B cell (primary cell): ENCODE measurements at regions not wholly inside any gene's neighbourhood (a gene's known extent, or its start where the extent isn't known, plus 50 kb on each side); places are given as distances from the start of the nearest gene placed in this dataset.

Experiments used
- ATAC-seq: fragments of 200-7000 bp; cut with Tn5 transposase; one replicate; pipeline ENCODE4 v1.10.0; 2021; ENCODE audit warnings: low read depth, mild to moderate bottlenecking, moderate number of reproducible peaks, moderate library complexity
- CTCF ChIA-PET: fragments of 350-600 bp; sonication (Branson Sonifier 250); formaldehyde crosslinking; loops from one replicate; lab custom pipeline; 2021; ENCODE audit warnings: antibody characterized with exemption, inconsistent platforms; lab: Charles Lee
- POLR2A ChIA-PET: fragments of 350-600 bp; sonication (Branson Sonifier 250); formaldehyde crosslinking; loops from one replicate; lab custom pipeline; 2021; ENCODE audit warnings: antibody characterized with exemption; lab: Charles Lee
- DNase-seq: peaks from one replicate; pipeline ENCODE4 v3.0.0; 2013
- H2AFZ ChIP-seq: 2 replicates; pipeline ENCODE4 v1.6.1; 2012; ENCODE audit warnings: mild to moderate bottlenecking, low read depth, low read length; ENCODE audit not compliant: insufficient read depth, poor library complexity, severe bottlenecking
- H3K27ac ChIP-seq, 2 donors: 1 replicate in 1 of 2; 2 replicates in 1 of 2; pipeline ENCODE4 v1.5.1; 2012 to 2013; ENCODE audit warnings: low read length in 2 of 2, mild to moderate bottlenecking in 2 of 2, moderate library complexity in 1 of 2
- H3K27me3 ChIP-seq, 4 experiments: fragments of 200-600 bp in 1 of 4; sonication (generic) in 1 of 4; replicated peaks in 1 of 4; 1 replicate in 2 of 4; 2 replicates in 2 of 4; pipeline versions ENCODE4 v1.6.1 to v1.7.0; 2013 to 2016; ENCODE audit warnings: low read length in 3 of 4, mild to moderate bottlenecking in 2 of 4, mixed read lengths in 1 of 4, moderate library complexity in 1 of 4; ENCODE audit not compliant: insufficient read depth in 4 of 4, control insufficient read depth in 3 of 4; ENCODE audit errors: control extremely low read depth in 1 of 4
- H3K36me3 ChIP-seq, 2 experiments: replicated peaks in 1 of 2; 1 replicate in 1 of 2; 2 replicates in 1 of 2; pipeline versions ENCODE4 v1.6.1 to v1.7.1; 2013; ENCODE audit warnings: low read length in 1 of 2; ENCODE audit not compliant: insufficient read depth in 2 of 2, control insufficient read depth in 1 of 2; ENCODE audit errors: control extremely low read depth in 1 of 2, extremely low read depth in 1 of 2
- H3K4me1 ChIP-seq, 2 donors: fragments of 200-600 bp in 1 of 2; sonication (generic) in 1 of 2; 1 replicate in 1 of 2; 2 replicates in 1 of 2; pipeline versions ENCODE4 v1.5.1 to v1.6.1; 2013 to 2017; ENCODE audit warnings: low read length in 2 of 2; ENCODE audit not compliant: control insufficient read depth in 2 of 2, insufficient read depth in 2 of 2
- H3K4me2 ChIP-seq: replicated peaks from 2 replicates; pipeline ENCODE3; 2012; ENCODE audit warnings: mild to moderate bottlenecking, low read depth, low read length; ENCODE audit not compliant: poor library complexity, severe bottlenecking
- H3K4me3 ChIP-seq, 5 experiments: fragments of 200-600 bp in 1 of 5; sonication (generic) in 1 of 5; 1 replicate in 3 of 5; 2 replicates in 2 of 5; pipeline versions ENCODE4 v1.5.1 to v1.7.0; 2011 to 2016; ENCODE audit warnings: low read length in 4 of 5, mild to moderate bottlenecking in 4 of 5, low read depth in 2 of 5, control low read depth in 1 of 5, moderate library complexity in 1 of 5; ENCODE audit not compliant: insufficient read depth in 1 of 5; ENCODE audit errors: control extremely low read depth in 1 of 5, extremely low read depth in 1 of 5
- H3K79me2 ChIP-seq: fragments of 200-600 bp; sonication (generic); one replicate; pipeline ENCODE4 v1.6.0; 2016; ENCODE audit warnings: low read length; ENCODE audit not compliant: control insufficient read depth, insufficient read depth
- H3K9ac ChIP-seq: fragments of 200-600 bp; sonication (generic); 2 replicates; pipeline ENCODE4 v1.6.1; 2017; ENCODE audit warnings: mild to moderate bottlenecking, low read length, moderate library complexity
- H3K9me3 ChIP-seq, 3 donors: one replicate each; pipeline versions ENCODE4 v1.6.1 to v1.7.1; 2013; ENCODE audit warnings: low read length in 2 of 3; ENCODE audit not compliant: control insufficient read depth in 2 of 3, insufficient read depth in 1 of 3; ENCODE audit errors: control extremely low read depth in 1 of 3
- H4K20me1 ChIP-seq: 2 replicates; pipeline ENCODE4 v1.6.0; 2012; ENCODE audit warnings: mild to moderate bottlenecking, low read length; ENCODE audit not compliant: insufficient read depth, control insufficient read depth, poor library complexity, severe bottlenecking
- H3K27ac Mint-ChIP-seq: one replicate; pipeline ENCODE4 v1.8.0; 2021; ENCODE audit warnings: mixed read lengths
- H3K27me3 Mint-ChIP-seq: one replicate; pipeline ENCODE4 v1.8.0; 2021; ENCODE audit warnings: mixed read lengths
- H3K4me1 Mint-ChIP-seq: one replicate; pipeline ENCODE4 v1.8.0; 2021; ENCODE audit warnings: mixed read lengths
- H3K4me3 Mint-ChIP-seq: one replicate; pipeline ENCODE4 v1.8.0; 2021; ENCODE audit warnings: mixed read lengths
- H3K9me3 Mint-ChIP-seq: one replicate; pipeline ENCODE4 v1.8.0; 2022; ENCODE audit warnings: mixed read lengths; ENCODE audit not compliant: insufficient read depth
- CTCF ChIP-seq: fragments of 200-600 bp; IDR thresholded peaks from one replicate; pipeline ENCODE4 v1.8.0; 2022; ENCODE audit warnings: antibody characterized with exemption, mild to moderate bottlenecking
- EZH2 ChIP-seq: IDR thresholded peaks from 2 replicates; pipeline ENCODE4 v1.6.1; 2012; ENCODE audit warnings: borderline replicate concordance, low read depth, mild to moderate bottlenecking, moderate library complexity, low read length; ENCODE audit not compliant: insufficient read depth, poor library complexity, severe bottlenecking
- WGBS: methylation state at CpG from one replicate; pipeline ENCODE4 v1.1.5; 2013; ENCODE audit warnings: missing lambda C conversion rate; ENCODE audit not compliant: insufficient coverage; 5-methylcytosine and 5-hydroxymethylcytosine counted together
- intact Hi-C: fragments of 100-400 bp; cut with micrococcal nuclease; formaldehyde crosslinking; loops from one replicate; pipeline ENCODE4 v1.10.0; 2022

DNA sequence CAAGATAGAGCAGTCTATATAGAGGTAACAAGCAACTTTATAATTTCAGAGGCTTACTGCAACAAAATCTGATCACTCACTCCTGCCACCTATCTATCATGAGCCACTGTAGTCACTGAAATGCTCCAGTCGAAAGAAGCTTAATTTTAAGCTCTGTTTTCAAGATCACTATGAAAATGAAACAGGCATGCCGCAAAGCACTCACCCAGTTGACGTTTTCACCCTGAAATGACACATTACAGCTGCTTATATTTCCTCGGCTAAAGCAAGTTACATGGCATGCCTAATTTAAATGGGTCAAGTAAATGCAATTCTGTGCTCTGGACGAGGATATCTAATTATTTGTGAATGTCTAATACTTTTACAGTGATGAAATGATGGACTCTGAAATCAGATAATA lies 616.3 kb downstream of the FAM181B start:
- ATAC-seq (no peak), DNase-seq (no peak)
- no peak overlapping the region for H3K27ac ChIP-seq
- no peak for TF ChIP-seq CTCF
- no peak overlapping the region for H2AFZ ChIP-seq
- POLR2A ChIA-PET, result no interaction called here
- Mint-ChIP-seq H3K4me3 (no peak overlapping the region), H3K4me1 (no peaks in the 10 kb centered on the region), H3K27ac (no peak overlapping the region), H3K9me3 (no peaks in the 10 kb centered on the region), H3K27me3 (no peaks in the 10 kb centered on the region)
- H3K4me1 ChIP-seq, result no peaks in the 10 kb centered on the region
- 75% methylated on average over 2 of the region's 5 CpGs for WGBS
- intact Hi-C loops, result no loop called here
- H3K4me2 ChIP-seq, result no peak overlapping the region
- H3K9ac ChIP-seq, result no peak overlapping the region
- no peaks in the 10 kb centered on the region for H3K79me2 ChIP-seq
- no peaks in the 10 kb centered on the region for H4K20me1 ChIP-seq
- no peaks in the 10 kb centered on the region for H3K36me3 ChIP-seq
- CTCF ChIA-PET, result no interaction called here
- no peaks in the 10 kb centered on the region for H3K27me3 ChIP-seq
- no peak overlapping the region for H3K4me3 ChIP-seq
- H3K9me3 ChIP-seq, result peaks cover 0 to 6% (median 0%) of the 10 kb centered on the region in 3 donors

- no peak overlapping the region for H3K27ac Mint-ChIP-seq
- TF ChIP-seq EZH2 (no peak), CTCF (no peak)
- intact Hi-C loops, result no loop called here
- Histone ChIP-seq H3K36me3 (no peaks in the 10 kb centered on the region), H3K4me2 (no peak overlapping the region), H3K4me3 (no peak overlapping the region), H3K27ac (no peak overlapping the region), H3K79me2 (no peaks in the 10 kb centered on the region), H4K20me1 (no peaks in the 10 kb centered on the region), H3K9ac (no peak overlapping the region), H3K9me3 (no peaks in the 10 kb centered on the region), H3K4me1 (no peaks in the 10 kb centered on the region), H2AFZ (no peak overlapping the region), H3K27me3 (no peaks in the 10 kb centered on the region)
- H3K9me3 Mint-ChIP-seq, result no peaks in the 10 kb centered on the region
- H3K27me3 Mint-ChIP-seq, result no peaks in the 10 kb centered on the region
- H3K4me3 Mint-ChIP-seq, result no peak overlapping the region
- POLR2A ChIA-PET, result no interaction called here
- WGBS, result no CpG with 5 or more reads among the region's 6 CpGs
- DNase-seq (no peak), ATAC-seq (no peak)
- CTCF ChIA-PET, result no interaction called here
- H3K4me1 Mint-ChIP-seq, result no peaks in the 10 kb centered on the region
Observed at GRCh38 chr11:82105331-82105998, 628.2 kb downstream of the FAM181B start.
